Trophoblast cell (in vitro differentiated cells and primary cell): ENCODE measurements at regions not wholly inside any gene's neighbourhood (a gene's known extent, or its start where the extent isn't known, plus 50 kb on each side); places are given as distances from the start of the nearest gene placed in this dataset.

Experiments
- DNase-seq, 2 donors: peaks; one replicate each; pipeline ENCODE4 v3.0.0-alpha.2; 2016
- H2AFZ ChIP-seq: 2 replicates; pipeline ENCODE4 v1.6.1; 2013; ENCODE audit warnings: low read length, moderate library complexity, mild to moderate bottlenecking; ENCODE audit not compliant: insufficient read depth, poor library complexity
- H2AK5ac ChIP-seq: 2 replicates; pipeline ENCODE4 v1.6.1; 2013; ENCODE audit warnings: mild to moderate bottlenecking, low read length
- H2BK120ac ChIP-seq: 2 replicates; pipeline ENCODE4 v1.6.1; 2013; ENCODE audit warnings: low read length, mild to moderate bottlenecking, moderate library complexity; ENCODE audit not compliant: insufficient read depth, poor library complexity
- H2BK12ac ChIP-seq: 2 replicates; pipeline ENCODE4 v1.6.1; 2013; ENCODE audit warnings: mild to moderate bottlenecking, low read length, moderate library complexity
- H2BK5ac ChIP-seq: 2 replicates; pipeline ENCODE4 v1.6.1; 2013; ENCODE audit warnings: low read length, low read depth, moderate library complexity, mild to moderate bottlenecking; ENCODE audit not compliant: poor library complexity
- H3K14ac ChIP-seq: 2 replicates; pipeline ENCODE4 v1.6.1; 2013; ENCODE audit warnings: mild to moderate bottlenecking, low read length
- H3K18ac ChIP-seq: 2 replicates; pipeline ENCODE4 v1.6.1; 2013; ENCODE audit warnings: mild to moderate bottlenecking, low read length
- H3K23ac ChIP-seq: 2 replicates; pipeline ENCODE4 v1.6.1; 2013; ENCODE audit warnings: low read length
- H3K27ac ChIP-seq: 2 replicates; pipeline ENCODE4 v1.5.1; 2013; ENCODE audit warnings: low read depth, mild to moderate bottlenecking, inconsistent platforms, low read length, moderate library complexity
- H3K27me3 ChIP-seq: 2 replicates; pipeline ENCODE4 v1.6.1; 2013; ENCODE audit warnings: inconsistent platforms, mild to moderate bottlenecking, low read length, moderate library complexity; ENCODE audit not compliant: insufficient read depth
- H3K36me3 ChIP-seq, 2 experiments: 1 replicate in 1 of 2; 2 replicates in 1 of 2; pipeline ENCODE4 v1.6.1; 2013; ENCODE audit warnings: low read length in 2 of 2, mild to moderate bottlenecking in 2 of 2, moderate library complexity in 1 of 2; ENCODE audit not compliant: insufficient read depth in 2 of 2, control insufficient read depth in 1 of 2
- H3K4ac ChIP-seq: 2 replicates; pipeline ENCODE4 v1.6.1; 2013; ENCODE audit warnings: low read depth, mild to moderate bottlenecking, low read length, moderate library complexity
- H3K4me1 ChIP-seq, 2 experiments: 1 replicate in 1 of 2; 2 replicates in 1 of 2; pipeline ENCODE4 v1.6.1; 2013; ENCODE audit warnings: low read length in 2 of 2, mild to moderate bottlenecking in 2 of 2, moderate library complexity in 1 of 2; ENCODE audit not compliant: insufficient read depth in 2 of 2, control insufficient read depth in 1 of 2
- H3K4me2 ChIP-seq: 2 replicates; pipeline ENCODE4 v1.6.1; 2013; ENCODE audit warnings: inconsistent platforms, mild to moderate bottlenecking, low read length, moderate library complexity
- H3K4me3 ChIP-seq: 2 replicates; pipeline ENCODE4 v1.5.1; 2013; ENCODE audit warnings: mild to moderate bottlenecking, low read depth, low read length, inconsistent platforms
- H3K79me1 ChIP-seq: one replicate; pipeline ENCODE4 v1.6.1; 2013; ENCODE audit warnings: low read length
- H3K79me2 ChIP-seq: 2 replicates; pipeline ENCODE4 v1.6.1; 2013; ENCODE audit warnings: low read length, mild to moderate bottlenecking; ENCODE audit not compliant: control insufficient read depth, insufficient read depth, poor library complexity
- H3K9ac ChIP-seq: 2 replicates; pipeline ENCODE4 v1.6.1; 2013; ENCODE audit warnings: mild to moderate bottlenecking, low read length
- H3K9me3 ChIP-seq: 2 replicates; pipeline ENCODE4 v1.6.1; 2013; ENCODE audit warnings: low read depth, mild to moderate bottlenecking, control low read depth, inconsistent platforms, low read length; ENCODE audit not compliant: insufficient read depth
- H4K12ac ChIP-seq: 2 replicates; pipeline ENCODE4 v1.6.1; 2013; ENCODE audit warnings: low read depth, mild to moderate bottlenecking, low read length, moderate library complexity
- H4K8ac ChIP-seq: 2 replicates; pipeline ENCODE4 v1.6.1; 2013; ENCODE audit warnings: low read depth, mild to moderate bottlenecking, low read length, moderate library complexity
- H4K91ac ChIP-seq: one replicate; pipeline ENCODE4 v1.6.1; 2013; ENCODE audit warnings: low read depth, mild to moderate bottlenecking, low read length, moderate library complexity
- WGBS: extraction: QIAGEN DNeasy Blood & Tissue Kit; methylation state at CpG from one replicate; pipeline ENCODE4 v1.1.7; 2013; ENCODE audit warnings: missing lambda C conversion rate; ENCODE audit not compliant: insufficient read length, insufficient coverage; ENCODE audit errors: extremely low coverage; 5-methylcytosine and 5-hydroxymethylcytosine counted together

DNA sequence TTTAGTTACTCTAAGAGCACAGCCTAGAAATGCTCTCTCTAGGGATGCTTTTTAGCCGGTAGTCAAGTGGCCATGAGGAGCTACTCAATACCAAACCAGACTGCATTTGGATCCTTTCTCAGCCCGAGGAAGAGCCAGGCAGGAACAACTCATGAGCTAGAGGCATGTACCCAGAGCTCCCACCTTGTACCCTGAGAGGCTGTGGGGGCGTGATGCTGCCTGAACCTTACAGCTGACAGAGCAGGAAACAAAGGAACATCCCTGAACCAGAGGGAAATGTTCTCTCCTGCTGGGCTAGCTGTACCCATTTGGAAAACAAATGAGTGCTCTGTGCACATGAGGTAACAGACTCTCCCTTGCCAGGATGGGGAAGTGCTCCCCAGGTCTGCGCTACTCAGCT is 131.6 kb downstream of the OSR1 start:
- H3K14ac ChIP-seq = no peak overlapping the region
- no peak overlapping the region for H2AFZ ChIP-seq
- H3K4ac ChIP-seq = no peak overlapping the region
- H3K9me3 ChIP-seq = no peaks in the 10 kb centered on the region
- H2BK120ac ChIP-seq = no peak overlapping the region
- no peaks in the 10 kb centered on the region for H3K79me1 ChIP-seq
- H3K27me3 ChIP-seq = no peaks in the 10 kb centered on the region
- H3K27ac ChIP-seq = no peak overlapping the region
- DNase-seq = no peak
- H4K91ac ChIP-seq = no peak overlapping the region
- H4K8ac ChIP-seq = no peak overlapping the region
- H2BK12ac ChIP-seq = no peak overlapping the region
- H3K18ac ChIP-seq = no peak overlapping the region
- WGBS = no CpG with 5 or more reads among the region's 4 CpGs
- no peak overlapping the region for H3K4me2 ChIP-seq
- no peaks in the 10 kb centered on the region for H3K79me2 ChIP-seq
- no peak overlapping the region for H3K23ac ChIP-seq
- no peak overlapping the region for H3K4me3 ChIP-seq
- no peak overlapping the region for H3K9ac ChIP-seq
- no peaks in the 10 kb centered on the region for H3K36me3 ChIP-seq
- H3K4me1 ChIP-seq = peaks cover 0 to 5% of the 10 kb centered on the region in 2 experiments
- H2AK5ac ChIP-seq = no peak overlapping the region
- no peak overlapping the region for H2BK5ac ChIP-seq
- no peak overlapping the region for H4K12ac ChIP-seq

DNA sequence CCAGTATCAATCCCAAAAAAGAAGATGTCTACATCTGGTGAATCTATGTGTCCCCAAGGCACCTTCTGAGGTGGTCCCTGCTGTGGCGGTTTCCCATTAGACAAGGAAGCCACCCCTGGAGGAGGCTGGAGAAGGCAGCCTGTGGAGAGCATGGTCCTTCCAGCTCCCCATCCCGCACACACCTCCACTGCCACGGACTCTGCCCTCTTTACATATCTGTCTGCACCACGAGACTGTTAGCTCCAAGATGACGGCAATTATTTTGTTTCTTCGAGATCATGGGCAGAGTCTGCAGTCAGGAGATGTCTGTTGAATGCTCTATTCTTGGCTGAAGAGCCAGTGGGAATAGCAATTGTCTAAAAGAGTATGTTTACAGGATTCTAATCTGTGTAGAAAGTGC is 132.0 kb downstream of the OSR1 start:
- Histone ChIP-seq H3K4me2 (no peak overlapping the region), H3K4me3 (no peak overlapping the region), H3K79me2 (no peaks in the 10 kb centered on the region), H3K23ac (no peak overlapping the region), H2AFZ (no peak overlapping the region), H4K12ac (no peak overlapping the region), H3K27ac (no peak overlapping the region), H3K9me3 (no peaks in the 10 kb centered on the region), H2BK12ac (no peak overlapping the region), H3K27me3 (no peaks in the 10 kb centered on the region), H3K18ac (no peak overlapping the region), H4K91ac (no peak overlapping the region), H3K79me1 (no peaks in the 10 kb centered on the region), H3K9ac (no peak overlapping the region), H3K4ac (no peak overlapping the region), H3K36me3 (no peaks in the 10 kb centered on the region), H3K4me1 (peaks cover 0 to 5% of the 10 kb centered on the region in 2 experiments), H3K14ac (no peak overlapping the region), H2BK120ac (no peak overlapping the region), H2BK5ac (no peak overlapping the region), H2AK5ac (no peak overlapping the region), H4K8ac (no peak overlapping the region)
- DNase-seq = no peak
- no CpG with 5 or more reads among the region's 6 CpGs for WGBS

DNA sequence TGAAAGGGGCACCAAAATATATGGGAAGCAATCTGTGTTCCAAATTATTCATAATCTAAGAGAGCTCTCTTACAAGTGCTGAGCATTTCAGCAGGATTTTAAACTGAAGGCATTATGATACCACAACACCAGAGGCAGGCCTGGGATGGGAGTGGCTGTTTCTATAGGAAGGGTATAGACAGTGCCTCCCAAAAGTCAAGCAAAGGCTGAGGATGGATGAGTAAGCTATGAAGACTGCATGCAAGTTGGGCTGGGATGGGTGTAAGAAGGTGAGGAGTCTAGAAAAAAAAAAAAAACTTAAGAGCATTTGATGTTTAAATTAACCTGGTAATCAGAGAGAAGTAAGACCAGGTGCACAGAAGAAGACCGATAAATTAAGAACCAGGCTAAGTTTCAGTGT is 132.5 kb downstream of the OSR1 start:
- Histone ChIP-seq H3K79me2 (no peaks in the 10 kb centered on the region), H3K9ac (no peak overlapping the region), H3K4me3 (no peak overlapping the region), H2BK12ac (no peak overlapping the region), H3K4ac (no peak overlapping the region), H2AFZ (no peak overlapping the region), H2BK120ac (no peak overlapping the region), H4K91ac (no peak overlapping the region), H4K8ac (no peak overlapping the region), H3K23ac (no peak overlapping the region), H2AK5ac (no peak overlapping the region), H3K36me3 (no peaks in the 10 kb centered on the region), H4K12ac (no peak overlapping the region), H3K9me3 (no peaks in the 10 kb centered on the region), H3K27ac (no peak overlapping the region), H3K79me1 (no peaks in the 10 kb centered on the region), H3K27me3 (no peaks in the 10 kb centered on the region), H3K4me2 (no peak overlapping the region), H3K18ac (no peak overlapping the region), H3K14ac (no peak overlapping the region), H2BK5ac (no peak overlapping the region), H3K4me1 (peaks cover 0 to 5% of the 10 kb centered on the region in 2 experiments)
- WGBS = no CpG with 5 or more reads among the region's 1 CpG
- no peak for DNase-seq

DNA sequence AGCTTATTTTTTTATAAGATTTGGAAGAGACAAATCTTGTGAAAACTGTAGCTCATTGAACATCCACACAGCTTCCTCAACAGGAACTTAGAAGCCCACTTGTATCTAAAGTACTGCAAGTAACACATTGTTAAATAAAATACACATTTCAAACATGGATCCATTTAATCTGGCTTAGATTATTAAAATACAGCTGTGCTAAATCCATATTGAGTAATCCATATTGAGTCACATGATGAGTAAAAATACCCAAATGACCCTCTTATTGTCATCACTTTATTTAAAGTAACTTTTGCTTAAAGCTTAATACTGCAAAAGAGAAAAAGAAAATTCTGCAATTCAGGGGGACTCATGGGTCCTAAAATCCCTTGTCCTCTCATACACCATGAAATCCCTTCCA is 133.3 kb downstream of the OSR1 start:
- Histone ChIP-seq H2AFZ (no peak overlapping the region), H3K27ac (no peak overlapping the region), H2BK5ac (no peak overlapping the region), H3K36me3 (no peaks in the 10 kb centered on the region), H3K4me3 (no peak overlapping the region), H3K9ac (no peak overlapping the region), H3K4ac (no peak overlapping the region), H3K9me3 (no peaks in the 10 kb centered on the region), H2BK12ac (no peak overlapping the region), H3K23ac (no peak overlapping the region), H3K18ac (no peak overlapping the region), H3K4me2 (no peak overlapping the region), H3K4me1 (peaks cover 0 to 5% of the 10 kb centered on the region in 2 experiments), H3K79me1 (no peaks in the 10 kb centered on the region), H3K27me3 (no peaks in the 10 kb centered on the region), H2BK120ac (no peak overlapping the region), H2AK5ac (no peak overlapping the region), H4K12ac (no peak overlapping the region), H4K8ac (no peak overlapping the region), H4K91ac (no peak overlapping the region), H3K14ac (no peak overlapping the region), H3K79me2 (no peaks in the 10 kb centered on the region)
- DNase-seq = no peak
